T-helper 2 cell (primary cell): ENCODE measurements at regions not wholly inside any gene's neighbourhood (a gene's known extent, or its start where the extent isn't known, plus 50 kb on each side); places are given as distances from the start of the nearest gene placed in this dataset.

Experiments
- DNase-seq, 5 experiments: peaks; one replicate each; pipeline versions ENCODE4 v3.0.0 to v3.0.0-alpha.2; 2012 to 2022

DNA sequence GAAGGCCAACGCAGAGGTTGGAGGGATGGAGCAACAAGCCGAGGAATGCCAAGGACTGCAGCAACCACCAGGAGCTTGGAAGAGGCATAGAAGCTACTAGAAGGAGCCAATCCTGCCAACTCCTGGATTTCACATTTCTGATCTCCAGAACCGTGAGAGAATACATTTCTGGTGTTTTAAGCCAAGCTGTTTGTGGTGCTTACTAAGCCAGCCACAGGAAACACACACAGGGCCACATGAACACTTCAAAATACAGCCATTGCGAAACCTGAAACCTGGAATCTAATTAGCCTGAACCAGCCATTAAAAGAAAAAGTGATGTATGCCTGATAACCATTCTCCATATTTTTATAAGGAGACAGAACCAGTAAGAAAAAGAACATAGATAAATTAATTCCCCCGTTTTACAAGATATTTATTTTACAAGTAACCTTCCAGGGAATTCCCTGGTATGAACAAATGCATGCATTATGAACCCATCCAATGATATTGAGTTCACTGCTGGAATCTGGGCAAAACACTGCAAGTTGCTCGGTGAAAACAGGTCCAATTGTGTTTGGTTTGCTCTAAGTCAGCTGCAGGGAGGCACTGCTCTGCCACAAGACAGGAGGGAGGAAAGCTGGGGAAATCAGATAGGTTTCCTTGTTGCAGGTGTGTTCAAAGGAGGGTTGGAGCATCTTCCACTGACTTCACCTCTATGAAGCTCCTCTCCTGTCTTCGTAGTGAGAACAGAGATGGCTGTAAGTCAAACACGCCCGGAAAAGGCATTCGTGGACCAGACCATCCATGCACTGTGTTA is 70.2 kb downstream of the ETS2 start:
- peak in 1 of 5 experiments; percentile 24 for DNase-seq
